HG03175 (cell line): ENCODE measurements at regions not wholly inside any gene's neighbourhood (a gene's known extent, or its start where the extent isn't known, plus 50 kb on each side); places are given as distances from the start of the nearest gene placed in this dataset.

ENCODE experiments used
- ATAC-seq: cut with Tn5 transposase; IDR thresholded peaks from one replicate; pipeline ENCODE4 v1.9.1; 2021; ENCODE audit warnings: mild to moderate bottlenecking, moderate library complexity; ENCODE audit not compliant: unreplicated experiment

- no peak for ATAC-seq
Measured at GRCh38 chr3:68062926-68063325, 408.5 kb upstream of the SUCLG2 start.

- ATAC-seq, result no peak
Measured at GRCh38 chr3:68060910-68061309, 406.5 kb upstream of the SUCLG2 start.

- no peak for ATAC-seq
Measured at GRCh38 chr3:68060191-68060590, 405.8 kb upstream of the SUCLG2 start.

GRCh38 chr3:68059628-68060152 lies 405.3 kb upstream of the SUCLG2 start:
- no peak for ATAC-seq

GRCh38 chr3:68057637-68058320 lies 403.4 kb upstream of the SUCLG2 start:
- no peak for ATAC-seq

GRCh38 chr3:68056556-68056955 lies 402.1 kb upstream of the SUCLG2 start:
- ATAC-seq, result no peak

- no peak for ATAC-seq
Measured at GRCh38 chr3:68055215-68055614, 400.8 kb upstream of the SUCLG2 start.

GRCh38 chr3:68049776-68050175 lies 395.4 kb upstream of the SUCLG2 start:
- no peak for ATAC-seq

GRCh38 chr3:68045976-68046375 lies 391.6 kb upstream of the SUCLG2 start:
- no peak for ATAC-seq

GRCh38 chr3:68033867-68034266 lies 379.5 kb upstream of the SUCLG2 start:
- no peak for ATAC-seq

- no peak for ATAC-seq
Measured at GRCh38 chr3:68032209-68032608, 377.8 kb upstream of the SUCLG2 start.

GRCh38 chr3:68025189-68025588 lies 370.8 kb upstream of the SUCLG2 start:
- no peak for ATAC-seq

GRCh38 chr3:68019876-68020275 lies 365.5 kb upstream of the SUCLG2 start:
- ATAC-seq, result no peak

GRCh38 chr3:68018275-68018674 lies 363.9 kb upstream of the SUCLG2 start:
- ATAC-seq, result no peak

GRCh38 chr3:68017069-68017468 lies 362.7 kb upstream of the SUCLG2 start:
- no peak for ATAC-seq

GRCh38 chr3:68009900-68010299 lies 355.5 kb upstream of the SUCLG2 start:
- no peak for ATAC-seq

GRCh38 chr3:68007621-68008226 lies 353.3 kb upstream of the SUCLG2 start:
- ATAC-seq, result no peak

GRCh38 chr3:68006646-68007045 lies 352.2 kb upstream of the SUCLG2 start:
- no peak for ATAC-seq

GRCh38 chr3:68004091-68004490 lies 349.7 kb upstream of the SUCLG2 start:
- no peak for ATAC-seq

GRCh38 chr3:67998281-67998680 lies 343.9 kb upstream of the SUCLG2 start:
- ATAC-seq, result no peak

GRCh38 chr3:67995206-67995605 lies 340.8 kb upstream of the SUCLG2 start:
- ATAC-seq, result no peak

- no peak for ATAC-seq
Measured at GRCh38 chr3:67986706-67987105, 332.3 kb upstream of the SUCLG2 start.

GRCh38 chr3:67983166-67983565 lies 328.8 kb upstream of the SUCLG2 start:
- ATAC-seq, result no peak
